Ovary (tissue), 3 donors: ENCODE measurements at regions not wholly inside any gene's neighbourhood (a gene's known extent, or its start where the extent isn't known, plus 50 kb on each side); places are given as distances from the start of the nearest gene placed in this dataset.

Experiments
- POLR2A ChIP-seq: fragments of 450-650 bp; IDR thresholded peaks from one replicate; pipeline ENCODE4 v1.6.1; 2017; ENCODE audit warnings: antibody characterized with exemption, mild to moderate bottlenecking, moderate library complexity
- TF ChIP-seq, protein P1 (sequence below), 3 donors: fragments of 450-650 bp in 2 of 3; fragments of 200-600 bp in 1 of 3; IDR thresholded peaks; one replicate each; pipeline versions ENCODE4 v1.5.1 to v1.8.0; 2016 to 2022; ENCODE audit warnings: antibody characterized with exemption in 3 of 3, mild to moderate bottlenecking in 1 of 3
- donor health status: DM: no; HTN: no; CAD: no.

DNA sequence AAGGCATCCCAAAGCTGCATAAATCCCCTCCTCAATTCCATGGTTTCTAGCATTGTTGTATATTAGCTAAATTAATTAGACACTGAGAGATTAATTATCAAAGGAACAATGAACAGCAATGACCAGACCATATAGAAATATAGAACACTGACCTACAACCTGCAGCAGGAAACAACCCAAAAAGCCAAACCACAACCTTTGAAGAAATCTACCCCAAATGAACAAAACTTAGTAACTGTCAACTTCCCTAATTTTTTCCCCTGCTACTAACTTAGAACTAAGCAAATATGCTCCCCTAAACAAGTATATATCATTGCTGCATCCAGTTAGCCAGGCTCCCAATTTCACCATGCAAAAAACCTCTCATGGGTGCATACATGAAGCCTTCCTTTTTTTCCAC lies 268.0 kb upstream of the ANO3 start:
- TF ChIP-seq POLR2A = no peak
- TF ChIP-seq, protein P1, sequence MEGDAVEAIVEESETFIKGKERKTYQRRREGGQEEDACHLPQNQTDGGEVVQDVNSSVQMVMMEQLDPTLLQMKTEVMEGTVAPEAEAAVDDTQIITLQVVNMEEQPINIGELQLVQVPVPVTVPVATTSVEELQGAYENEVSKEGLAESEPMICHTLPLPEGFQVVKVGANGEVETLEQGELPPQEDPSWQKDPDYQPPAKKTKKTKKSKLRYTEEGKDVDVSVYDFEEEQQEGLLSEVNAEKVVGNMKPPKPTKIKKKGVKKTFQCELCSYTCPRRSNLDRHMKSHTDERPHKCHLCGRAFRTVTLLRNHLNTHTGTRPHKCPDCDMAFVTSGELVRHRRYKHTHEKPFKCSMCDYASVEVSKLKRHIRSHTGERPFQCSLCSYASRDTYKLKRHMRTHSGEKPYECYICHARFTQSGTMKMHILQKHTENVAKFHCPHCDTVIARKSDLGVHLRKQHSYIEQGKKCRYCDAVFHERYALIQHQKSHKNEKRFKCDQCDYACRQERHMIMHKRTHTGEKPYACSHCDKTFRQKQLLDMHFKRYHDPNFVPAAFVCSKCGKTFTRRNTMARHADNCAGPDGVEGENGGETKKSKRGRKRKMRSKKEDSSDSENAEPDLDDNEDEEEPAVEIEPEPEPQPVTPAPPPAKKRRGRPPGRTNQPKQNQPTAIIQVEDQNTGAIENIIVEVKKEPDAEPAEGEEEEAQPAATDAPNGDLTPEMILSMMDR (IDR thresholded peaks at IDR 0.05) = no peak
